ENCODE measurements at regions not wholly inside any gene's neighbourhood (a gene's known extent, or its start where the extent isn't known, plus 50 kb on each side); places are given as distances from the start of the nearest gene placed in this dataset.

DNA sequence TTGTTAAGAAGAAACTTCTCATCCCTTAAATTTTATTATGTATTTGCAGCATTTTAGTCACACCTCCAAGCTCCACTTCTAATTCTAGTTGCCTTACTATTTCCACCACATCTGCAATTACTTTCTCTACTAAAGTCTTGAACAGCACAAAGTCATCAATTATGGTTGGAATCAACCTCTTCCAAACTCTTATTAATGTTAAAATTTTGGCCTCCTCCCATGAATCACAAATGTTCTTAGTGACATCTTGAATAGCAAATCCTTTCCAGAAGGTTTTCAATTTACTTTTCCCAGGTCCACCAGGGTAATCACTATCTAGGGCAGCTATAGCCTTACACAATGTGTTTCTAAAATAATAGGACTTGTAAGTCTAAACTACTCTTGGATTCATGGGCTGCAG lies 126.3 kb upstream of the POM121L12 start:
- no peaks in the 10 kb centered on the region for H3K36me3 Mint-ChIP-seq (ENCODE audit: insufficient read depth)
- DNase-seq (ENCODE audit: low spot score, unreplicated experiment): no peak
- TF ChIP-seq, protein P1, sequence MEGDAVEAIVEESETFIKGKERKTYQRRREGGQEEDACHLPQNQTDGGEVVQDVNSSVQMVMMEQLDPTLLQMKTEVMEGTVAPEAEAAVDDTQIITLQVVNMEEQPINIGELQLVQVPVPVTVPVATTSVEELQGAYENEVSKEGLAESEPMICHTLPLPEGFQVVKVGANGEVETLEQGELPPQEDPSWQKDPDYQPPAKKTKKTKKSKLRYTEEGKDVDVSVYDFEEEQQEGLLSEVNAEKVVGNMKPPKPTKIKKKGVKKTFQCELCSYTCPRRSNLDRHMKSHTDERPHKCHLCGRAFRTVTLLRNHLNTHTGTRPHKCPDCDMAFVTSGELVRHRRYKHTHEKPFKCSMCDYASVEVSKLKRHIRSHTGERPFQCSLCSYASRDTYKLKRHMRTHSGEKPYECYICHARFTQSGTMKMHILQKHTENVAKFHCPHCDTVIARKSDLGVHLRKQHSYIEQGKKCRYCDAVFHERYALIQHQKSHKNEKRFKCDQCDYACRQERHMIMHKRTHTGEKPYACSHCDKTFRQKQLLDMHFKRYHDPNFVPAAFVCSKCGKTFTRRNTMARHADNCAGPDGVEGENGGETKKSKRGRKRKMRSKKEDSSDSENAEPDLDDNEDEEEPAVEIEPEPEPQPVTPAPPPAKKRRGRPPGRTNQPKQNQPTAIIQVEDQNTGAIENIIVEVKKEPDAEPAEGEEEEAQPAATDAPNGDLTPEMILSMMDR (IDR thresholded peaks at IDR 0.05; ENCODE audit: unreplicated experiment): no peak
- H3K4me1 Mint-ChIP-seq (ENCODE audit: low read depth): peaks cover 10% of the 10 kb centered on the region
- H3K27ac Mint-ChIP-seq: no peak overlapping the region
- no peak overlapping the region for H3K4me3 Mint-ChIP-seq (ENCODE audit: low read depth)
- H3K9me3 Mint-ChIP-seq (ENCODE audit: low read depth): no peaks in the 10 kb centered on the region
- no peaks in the 10 kb centered on the region for H3K27me3 Mint-ChIP-seq

DNA sequence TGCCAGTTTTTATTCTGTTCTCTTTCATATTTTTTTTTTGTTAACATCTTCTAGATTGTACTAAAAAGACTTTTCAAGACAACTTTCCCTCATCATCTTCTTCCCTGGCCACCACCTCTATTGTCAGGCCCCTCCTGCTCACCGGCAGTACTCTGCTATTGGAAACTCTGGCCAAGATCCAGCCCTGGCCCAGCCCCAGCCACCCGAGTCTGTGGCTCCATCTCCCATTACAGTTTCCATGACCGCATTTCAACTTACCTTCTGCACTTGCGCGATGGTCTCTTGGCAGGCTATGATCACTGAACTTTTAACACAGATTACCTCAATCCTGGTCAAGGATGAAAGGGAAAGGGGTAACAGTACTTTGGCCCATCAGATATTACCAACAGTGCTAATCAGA lies 137.7 kb upstream of the POM121L12 start:
- Mint-ChIP-seq H3K9me3 (ENCODE audit: low read depth) (no peaks in the 10 kb centered on the region), H3K36me3 (ENCODE audit: insufficient read depth) (no peaks in the 10 kb centered on the region), H3K4me3 (ENCODE audit: low read depth) (no peak overlapping the region), H3K4me1 (ENCODE audit: low read depth) (no peaks in the 10 kb centered on the region), H3K27ac (no peak overlapping the region), H3K27me3 (peaks cover 3% of the 10 kb centered on the region)
- TF ChIP-seq, protein P1 (IDR thresholded peaks at IDR 0.05; ENCODE audit: unreplicated experiment): no peak
- DNase-seq (ENCODE audit: low spot score, unreplicated experiment): no peak

DNA sequence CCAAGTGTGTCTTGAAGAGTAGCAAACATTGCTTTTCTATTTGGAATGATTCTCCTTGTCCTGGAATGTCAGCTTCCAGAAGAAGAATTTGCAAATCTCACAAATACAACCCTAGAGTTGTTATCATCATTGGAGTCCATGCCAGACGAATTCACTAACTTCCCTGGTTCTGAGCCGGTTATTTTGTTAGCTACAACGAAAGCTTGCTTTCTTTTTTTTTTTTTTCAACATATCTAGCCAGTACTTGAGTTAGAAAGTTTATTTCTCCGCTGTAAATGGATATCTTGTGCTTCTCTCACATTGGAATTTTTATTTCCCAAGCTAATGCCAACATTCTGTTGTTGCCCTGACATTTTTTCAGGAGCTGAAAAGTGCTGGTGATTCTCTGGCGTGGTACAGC lies 138.1 kb upstream of the POM121L12 start:
- Mint-ChIP-seq H3K4me3 (ENCODE audit: low read depth) (no peak overlapping the region), H3K27ac (no peak overlapping the region), H3K4me1 (ENCODE audit: low read depth) (no peaks in the 10 kb centered on the region), H3K36me3 (ENCODE audit: insufficient read depth) (no peaks in the 10 kb centered on the region), H3K9me3 (ENCODE audit: low read depth) (no peaks in the 10 kb centered on the region), H3K27me3 (peaks cover 3% of the 10 kb centered on the region)
- DNase-seq (ENCODE audit: low spot score, unreplicated experiment): no peak
- TF ChIP-seq, protein P1 (IDR thresholded peaks at IDR 0.05; ENCODE audit: unreplicated experiment): no peak

DNA sequence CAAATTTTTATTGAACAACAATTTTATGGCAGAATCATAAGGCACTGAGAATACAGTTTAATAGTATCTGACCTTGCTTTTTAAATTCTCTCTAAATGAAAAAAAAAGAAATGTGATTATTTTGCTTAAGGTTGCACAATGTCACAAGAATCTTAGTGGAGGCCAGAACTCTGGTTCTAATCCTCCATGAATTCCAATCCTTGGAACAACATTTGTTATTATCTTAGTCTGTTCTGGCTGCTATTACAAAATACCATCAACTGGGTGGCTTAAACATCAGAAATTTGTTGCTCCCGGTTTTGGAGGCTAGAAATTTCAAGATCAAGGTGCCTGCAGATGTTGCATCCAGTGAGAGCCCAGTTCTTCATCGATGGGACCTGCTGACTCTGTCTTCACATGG lies 158.2 kb upstream of the POM121L12 start:
- H3K27me3 Mint-ChIP-seq: no peaks in the 10 kb centered on the region
- no peaks in the 10 kb centered on the region for H3K9me3 Mint-ChIP-seq (ENCODE audit: low read depth)
- TF ChIP-seq, protein P1 (IDR thresholded peaks at IDR 0.05; ENCODE audit: unreplicated experiment): no peak
- no peak overlapping the region for H3K27ac Mint-ChIP-seq
- no peaks in the 10 kb centered on the region for H3K36me3 Mint-ChIP-seq (ENCODE audit: insufficient read depth)
- H3K4me3 Mint-ChIP-seq (ENCODE audit: low read depth): no peak overlapping the region
- no peak for DNase-seq (ENCODE audit: low spot score, unreplicated experiment)
- no peaks in the 10 kb centered on the region for H3K4me1 Mint-ChIP-seq (ENCODE audit: low read depth)

DNA sequence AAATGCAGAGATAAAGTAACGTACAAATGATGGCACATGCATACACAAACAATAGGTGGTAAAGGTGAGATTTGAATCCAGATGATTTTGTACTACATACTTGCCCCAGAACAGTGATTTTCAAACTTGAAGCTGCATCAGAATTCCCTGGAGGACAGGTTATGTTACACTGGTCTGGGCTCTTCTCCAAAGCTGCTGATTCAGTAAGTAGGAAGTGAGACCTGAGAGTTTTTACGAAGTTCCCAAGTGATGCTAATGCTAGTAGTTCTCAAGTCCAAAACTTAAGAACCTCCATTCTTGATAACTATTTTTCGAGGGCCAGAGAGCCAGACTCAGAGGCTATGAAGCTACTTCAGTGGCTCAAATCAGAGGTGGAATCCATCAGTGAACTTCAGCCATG lies 159.0 kb upstream of the POM121L12 start:
- H3K36me3 Mint-ChIP-seq (ENCODE audit: insufficient read depth): no peaks in the 10 kb centered on the region
- TF ChIP-seq, protein P1 (IDR thresholded peaks at IDR 0.05; ENCODE audit: unreplicated experiment): no peak
- no peaks in the 10 kb centered on the region for H3K27me3 Mint-ChIP-seq
- H3K9me3 Mint-ChIP-seq (ENCODE audit: low read depth): no peaks in the 10 kb centered on the region
- H3K4me1 Mint-ChIP-seq (ENCODE audit: low read depth): no peaks in the 10 kb centered on the region
- no peak overlapping the region for H3K27ac Mint-ChIP-seq
- DNase-seq (ENCODE audit: low spot score, unreplicated experiment): no peak
- H3K4me3 Mint-ChIP-seq (ENCODE audit: low read depth): no peak overlapping the region

Measured in progenitor cell of endocrine pancreas (in vitro differentiated cells).